ENCODE measurements at regions not wholly inside any gene's neighbourhood (a gene's known extent, or its start where the extent isn't known, plus 50 kb on each side); places are given as distances from the start of the nearest gene placed in this dataset.
"Not testable (repeated sequence)": the region's sequence is repeated elsewhere in the genome, so short reads cannot be mapped to it uniquely, and the experiment has no call there.

GRCh38 chr7:27438881-27439589 lies 196.4 kb downstream of the EVX1 start:
- TF ChIP-seq CTCF (IDR thresholded peaks at IDR 0.05; ENCODE audit: control extremely low read depth, extremely low read depth): no peak
- no peak for ATAC-seq (ENCODE audit: insufficient read depth, low FRiP score)
- no peaks in the 10 kb centered on the region for H3K36me3 ChIP-seq (ENCODE audit: control insufficient read depth in 4 of 4, insufficient read depth in 4 of 4, low read length in 4 of 4)

GRCh38 chr7:27442455-27442854 lies 199.9 kb downstream of the EVX1 start:
- Histone ChIP-seq H3K36me3 (ENCODE audit: control insufficient read depth in 4 of 4, insufficient read depth in 4 of 4, low read length in 4 of 4) (no peaks in the 10 kb centered on the region), H3K9ac (ENCODE audit: insufficient read depth in 1 of 2, low read length in 2 of 2) (no peak overlapping the region), H3K9me3 (ENCODE audit: control insufficient read depth in 4 of 4, insufficient read depth in 3 of 4, low read length in 3 of 4) (no peaks in the 10 kb centered on the region), H3K4me3 (no peak overlapping the region), H3K4me1 (ENCODE audit: control insufficient read depth in 5 of 5, insufficient read depth in 5 of 5, low read length in 5 of 5) (peaks cover 0 to 3% (median 0%) of the 10 kb centered on the region in 5 donors), H3K27ac (ENCODE audit: low read depth in 1 of 2, low read length in 1 of 2) (no peak overlapping the region), H3K27me3 (ENCODE audit: control insufficient read depth in 3 of 3, insufficient read depth in 3 of 3, low read length in 2 of 3) (no peaks in the 10 kb centered on the region)
- DNase-seq: no peak
- no peak for ATAC-seq (ENCODE audit: insufficient read depth, low FRiP score)
- no peak for TF ChIP-seq CTCF (IDR thresholded peaks at IDR 0.05; ENCODE audit: control extremely low read depth, extremely low read depth)

More at GRCh38 chr7:27438881-27439589, 196.4 kb downstream of the EVX1 start:
- Histone ChIP-seq H3K27ac (ENCODE audit: low read depth in 1 of 2, low read length in 1 of 2) (no peak overlapping the region), H3K9me3 (ENCODE audit: control insufficient read depth in 4 of 4, insufficient read depth in 3 of 4, low read length in 3 of 4) (peaks cover 0 to 2% (median 0%) of the 10 kb centered on the region in 4 donors), H3K4me1 (ENCODE audit: control insufficient read depth in 5 of 5, insufficient read depth in 5 of 5, low read length in 5 of 5) (peaks cover 0 to 9% (median 0%) of the 10 kb centered on the region in 5 donors), H3K4me3 (no peak overlapping the region), H3K27me3 (ENCODE audit: control insufficient read depth in 3 of 3, insufficient read depth in 3 of 3, low read length in 2 of 3) (no peaks in the 10 kb centered on the region), H3K9ac (ENCODE audit: insufficient read depth in 1 of 2, low read length in 2 of 2) (no peak overlapping the region)
- peak in 1 of 3 donors; percentile 37 for DNase-seq
- WGBS, 2 donors: 64 to 69% methylated on average over 6 of the region's 6 CpGs

- H3K27ac ChIP-seq (ENCODE audit: low read depth in 1 of 2, low read length in 1 of 2); H3K36me3 ChIP-seq (ENCODE audit: control insufficient read depth in 4 of 4, insufficient read depth in 4 of 4, low read length in 4 of 4); H3K27me3 ChIP-seq (ENCODE audit: control insufficient read depth in 3 of 3, insufficient read depth in 3 of 3, low read length in 2 of 3); H3K4me1 ChIP-seq (ENCODE audit: control insufficient read depth in 5 of 5, insufficient read depth in 5 of 5, low read length in 5 of 5); ATAC-seq (ENCODE audit: insufficient read depth, low FRiP score); H3K4me3 ChIP-seq; DNase-seq; H3K9me3 ChIP-seq (ENCODE audit: control insufficient read depth in 4 of 4, insufficient read depth in 3 of 4, low read length in 3 of 4); H3K9ac ChIP-seq (ENCODE audit: insufficient read depth in 1 of 2, low read length in 2 of 2): not testable (repeated sequence)
- 42 to 56% methylated on average over 8 of the region's 8 CpGs for whole genome bisulfite sequencing, 2 donors
Observed at GRCh38 chr7:27449046-27449445, 206.4 kb downstream of the EVX1 start.

GRCh38 chr7:27453702-27454405 lies 208.8 kb downstream of the HIBADH start:
- DNase-seq (no peak), ATAC-seq (ENCODE audit: insufficient read depth, low FRiP score) (no peak)
- Histone ChIP-seq H3K4me3 (no peak overlapping the region), H3K36me3 (ENCODE audit: control insufficient read depth in 4 of 4, insufficient read depth in 4 of 4, low read length in 4 of 4) (no peaks in the 10 kb centered on the region), H3K9ac (ENCODE audit: insufficient read depth in 1 of 2, low read length in 2 of 2) (no peak overlapping the region), H3K9me3 (ENCODE audit: control insufficient read depth in 4 of 4, insufficient read depth in 3 of 4, low read length in 3 of 4) (no peaks in the 10 kb centered on the region), H3K27ac (ENCODE audit: low read depth in 1 of 2, low read length in 1 of 2) (no peak overlapping the region), H3K4me1 (ENCODE audit: control insufficient read depth in 5 of 5, insufficient read depth in 5 of 5, low read length in 5 of 5) (no peaks in the 10 kb centered on the region), H3K27me3 (ENCODE audit: control insufficient read depth in 3 of 3, insufficient read depth in 3 of 3, low read length in 2 of 3) (no peaks in the 10 kb centered on the region)
- TF ChIP-seq CTCF (IDR thresholded peaks at IDR 0.05; ENCODE audit: control extremely low read depth, extremely low read depth): no peak
- 72 to 83% methylated on average over 8 of the region's 8 CpGs for WGBS, 2 donors

GRCh38 chr7:27457120-27457519 lies 205.6 kb downstream of the HIBADH start:
- H3K36me3 ChIP-seq (ENCODE audit: control insufficient read depth in 4 of 4, insufficient read depth in 4 of 4, low read length in 4 of 4); H3K9me3 ChIP-seq (ENCODE audit: control insufficient read depth in 4 of 4, insufficient read depth in 3 of 4, low read length in 3 of 4); H3K4me3 ChIP-seq; H3K27me3 ChIP-seq (ENCODE audit: control insufficient read depth in 3 of 3, insufficient read depth in 3 of 3, low read length in 2 of 3); H3K4me1 ChIP-seq (ENCODE audit: control insufficient read depth in 5 of 5, insufficient read depth in 5 of 5, low read length in 5 of 5); ATAC-seq (ENCODE audit: insufficient read depth, low FRiP score); H3K9ac ChIP-seq (ENCODE audit: insufficient read depth in 1 of 2, low read length in 2 of 2); DNase-seq; H3K27ac ChIP-seq (ENCODE audit: low read depth in 1 of 2, low read length in 1 of 2): not testable (repeated sequence)
- 82 to 87% methylated on average over 14 to 16 of the region's 16 CpGs for WGBS, 2 donors

Measured in lung (tissue), 11 donors.